HG02970 (cell line): ENCODE measurements at regions not wholly inside any gene's neighbourhood (a gene's known extent, or its start where the extent isn't known, plus 50 kb on each side); places are given as distances from the start of the nearest gene placed in this dataset.
"Not testable (repeated sequence)": the region's sequence is repeated elsewhere in the genome, so short reads cannot be mapped to it uniquely, and the experiment has no call there.

Source experiments
- ATAC-seq: cut with Tn5 transposase; IDR thresholded peaks from one replicate; pipeline ENCODE4 v1.9.1; 2021; ENCODE audit warnings: mild to moderate bottlenecking, moderate library complexity, moderate number of reproducible peaks; ENCODE audit not compliant: unreplicated experiment, low FRiP score

- ATAC-seq: no peak
These were observed 155.7 kb upstream of the JADE1 start for GRCh38 chr4:128653527-128654444.

DNA sequence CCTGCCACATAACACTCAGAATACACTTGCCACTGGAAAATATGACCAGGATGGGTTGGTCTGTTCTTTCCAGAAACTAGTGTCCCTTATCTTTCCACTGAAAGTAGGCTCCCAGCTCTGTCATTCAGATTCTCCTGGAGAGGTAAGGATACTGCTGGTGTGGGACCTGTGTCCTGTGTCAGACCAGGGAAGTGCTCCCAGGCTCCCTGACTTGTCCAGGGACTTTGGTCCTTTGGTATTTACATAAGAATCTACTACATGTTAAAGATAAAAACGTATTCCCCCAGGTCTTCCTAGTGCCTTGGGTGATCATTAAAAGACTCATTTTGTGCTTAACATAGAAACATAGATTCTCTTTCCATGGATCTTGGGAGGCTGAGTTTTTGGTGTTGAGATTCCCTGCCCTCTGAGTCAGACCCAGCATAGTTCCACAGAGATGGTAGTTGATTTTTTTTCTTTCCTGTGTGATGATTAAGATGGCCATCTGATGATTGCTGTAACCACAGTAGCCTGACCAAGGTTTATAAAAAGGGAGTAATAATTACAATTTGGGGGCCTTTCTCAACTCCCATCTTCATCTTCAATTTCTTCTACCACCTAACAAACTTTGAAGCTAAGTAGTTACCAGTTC is 159.8 kb upstream of the JADE1 start:
- no peak for ATAC-seq

DNA sequence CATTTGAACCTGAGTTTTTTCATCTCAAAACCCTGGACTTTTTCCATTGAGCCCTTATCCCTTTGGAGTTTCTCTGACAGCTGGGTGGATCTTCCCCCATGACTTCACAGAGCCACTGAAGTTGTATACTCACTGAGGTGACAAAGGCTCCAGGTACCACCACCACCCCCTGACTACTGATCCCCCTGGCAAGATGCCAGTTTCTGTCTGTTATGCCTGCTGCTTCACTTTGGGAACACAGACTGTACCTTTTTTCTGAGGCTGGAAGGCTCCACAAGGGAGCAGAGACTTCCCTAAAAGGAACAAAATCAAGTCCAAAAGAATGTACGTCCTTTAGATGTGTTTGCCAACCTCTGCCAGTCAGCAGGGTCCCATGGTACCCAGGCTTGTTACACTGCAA is 160.3 kb upstream of the JADE1 start:
- ATAC-seq: no peak

- ATAC-seq: no peak
These were observed 161.5 kb upstream of the JADE1 start for GRCh38 chr4:128648021-128648420.

GRCh38 chr4:128646893-128647292 is 162.6 kb upstream of the JADE1 start:
- ATAC-seq: not testable (repeated sequence)

DNA sequence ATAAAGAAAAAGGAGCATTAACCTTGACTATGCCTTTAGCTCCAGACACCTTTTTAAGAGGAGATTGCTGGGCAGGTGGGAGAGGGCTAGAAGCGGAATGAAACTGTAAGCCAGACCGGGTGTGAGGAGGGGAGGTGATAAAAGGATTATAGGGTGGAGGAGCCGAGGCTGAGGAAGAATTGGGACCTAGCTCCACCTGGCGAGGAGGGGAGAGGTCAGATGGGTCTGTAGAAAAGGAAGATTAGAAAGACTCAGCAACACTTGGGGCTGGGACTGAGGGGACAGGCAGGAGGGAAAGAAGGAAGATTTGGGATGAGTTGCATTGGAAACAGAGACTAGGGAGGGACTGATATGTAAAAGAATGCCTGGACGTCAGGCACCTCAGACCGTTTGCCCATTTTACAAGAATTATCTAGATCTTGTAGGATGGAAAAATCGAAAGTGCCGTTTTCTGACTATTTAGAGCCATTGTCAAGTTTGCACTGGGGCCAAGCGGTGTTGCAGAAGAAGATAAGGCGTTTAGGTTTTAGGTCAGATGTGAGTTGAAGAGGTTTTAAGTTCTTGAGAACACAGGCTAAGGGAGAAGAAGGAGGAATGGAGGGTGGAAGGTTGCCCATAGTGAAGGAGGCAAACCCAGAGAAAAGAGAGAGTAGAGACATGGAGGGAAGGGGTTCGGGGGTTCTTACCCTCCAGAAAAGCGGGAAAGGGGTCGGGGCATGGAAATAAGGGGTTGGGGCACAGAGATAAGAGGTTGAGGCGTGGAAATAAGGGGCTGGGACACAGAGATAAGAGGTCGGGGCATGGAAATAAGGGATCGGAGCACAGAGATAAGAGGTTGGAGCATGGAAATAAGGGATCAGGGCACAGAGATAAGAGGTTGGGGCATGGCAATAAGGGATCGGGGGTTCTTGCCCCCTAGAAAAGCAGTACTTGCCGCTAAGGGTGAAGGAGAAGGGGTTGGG is 164.5 kb upstream of the JADE1 start:
- not testable (repeated sequence) for ATAC-seq

GRCh38 chr4:128644107-128644506 is 165.4 kb upstream of the JADE1 start:
- not testable (repeated sequence) for ATAC-seq

DNA sequence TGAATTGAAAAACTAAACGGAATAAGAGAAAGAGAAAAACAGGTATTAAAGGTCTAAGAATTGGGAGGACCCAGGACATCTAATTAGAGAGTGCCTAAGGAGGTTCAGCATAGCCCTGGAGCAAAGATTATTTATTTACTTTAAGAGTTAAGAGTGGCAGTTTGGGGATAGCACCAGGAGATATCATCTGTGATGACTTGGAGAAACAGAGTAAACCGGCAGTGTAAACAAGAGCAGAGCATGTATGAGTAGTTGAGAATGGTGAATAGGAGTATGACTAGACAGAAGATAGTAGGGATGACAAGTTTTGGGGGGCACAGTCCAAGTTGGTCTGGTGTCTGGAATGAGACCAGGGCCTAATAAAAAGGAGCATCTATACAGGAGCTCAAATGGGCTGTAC is 167.9 kb upstream of the JADE1 start:
- not testable (repeated sequence) for ATAC-seq

DNA sequence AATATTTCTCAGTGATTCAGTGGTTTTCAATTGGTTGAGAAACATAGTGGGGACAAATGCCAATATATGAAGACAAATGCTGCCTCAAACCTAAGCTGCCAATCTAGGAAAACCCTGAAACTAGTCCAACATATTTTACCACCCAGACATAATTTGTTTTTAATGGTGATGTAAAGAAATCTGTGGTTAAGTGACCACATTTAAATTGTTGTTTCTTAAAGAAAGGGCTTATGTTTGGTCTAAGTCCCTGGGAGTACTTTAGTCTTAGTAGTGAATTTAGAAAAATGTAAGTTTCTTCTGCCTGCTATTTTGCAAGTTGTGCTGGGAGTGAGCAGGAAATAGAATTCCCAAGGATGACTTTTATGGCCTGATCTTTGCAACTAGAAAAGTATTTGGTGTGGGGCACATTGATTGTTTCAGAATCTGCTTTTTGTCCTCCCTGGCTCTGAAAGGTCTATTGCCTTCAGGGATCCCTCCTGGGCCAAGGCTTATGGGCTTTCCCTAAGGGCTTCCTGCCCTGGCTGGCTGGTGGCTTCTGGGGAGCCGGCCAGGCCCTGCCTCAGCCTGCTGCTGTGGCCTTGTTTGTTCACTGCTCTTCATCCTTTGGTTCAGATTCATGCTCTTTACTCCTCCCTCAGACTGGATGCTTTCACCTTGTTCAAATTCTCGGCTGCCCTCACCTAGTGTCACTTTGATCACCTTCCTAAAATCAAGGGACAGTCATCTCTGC is 169.8 kb upstream of the JADE1 start:
- no peak for ATAC-seq

GRCh38 chr4:128636906-128637305 is 172.6 kb upstream of the JADE1 start:
- no peak for ATAC-seq

- ATAC-seq: no peak
These were observed 173.4 kb upstream of the JADE1 start for GRCh38 chr4:128635955-128636560.

DNA sequence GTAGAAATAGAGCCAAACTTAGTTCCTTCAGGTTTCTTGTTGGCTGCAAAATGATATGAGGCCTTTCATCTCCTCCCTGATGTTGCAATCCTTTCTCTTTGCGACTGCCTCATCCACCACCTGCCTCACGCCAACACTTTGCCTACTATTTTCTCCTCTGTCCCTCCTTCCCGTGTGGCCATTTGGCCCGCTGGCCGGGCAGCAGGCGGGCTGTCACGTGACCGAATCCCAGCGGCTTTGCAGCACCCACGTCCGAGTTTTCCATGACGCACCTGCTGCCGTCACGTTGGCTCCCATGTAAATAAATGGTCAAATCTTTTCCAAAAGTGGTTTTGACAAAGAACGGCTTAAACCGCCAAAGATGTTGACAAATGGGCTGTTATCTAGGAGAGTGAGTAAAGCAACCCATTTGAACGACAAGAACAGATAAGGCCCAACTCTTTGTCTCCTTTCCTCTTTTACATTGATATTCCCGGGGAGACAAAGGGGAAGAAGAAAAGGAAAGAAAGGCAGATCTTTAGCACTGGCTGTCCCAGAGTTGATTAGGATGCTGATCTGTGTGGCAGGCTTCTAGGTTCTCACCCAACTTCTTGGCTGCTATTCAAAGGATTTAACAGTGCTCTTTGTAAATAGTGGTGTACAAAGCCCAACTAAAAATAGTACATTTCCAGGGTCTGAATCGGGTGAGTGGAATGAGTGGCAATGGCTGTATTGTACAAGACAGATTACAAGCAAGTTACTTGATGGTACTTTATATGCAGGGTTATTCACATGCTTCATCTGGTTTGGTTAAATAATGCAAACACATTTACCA is 174.2 kb upstream of the JADE1 start:
- no peak for ATAC-seq

- ATAC-seq: no peak
These were observed 176.4 kb upstream of the JADE1 start for GRCh38 chr4:128633067-128633466.

- ATAC-seq: no peak
These were observed 178.6 kb upstream of the JADE1 start for GRCh38 chr4:128630871-128631270.

DNA sequence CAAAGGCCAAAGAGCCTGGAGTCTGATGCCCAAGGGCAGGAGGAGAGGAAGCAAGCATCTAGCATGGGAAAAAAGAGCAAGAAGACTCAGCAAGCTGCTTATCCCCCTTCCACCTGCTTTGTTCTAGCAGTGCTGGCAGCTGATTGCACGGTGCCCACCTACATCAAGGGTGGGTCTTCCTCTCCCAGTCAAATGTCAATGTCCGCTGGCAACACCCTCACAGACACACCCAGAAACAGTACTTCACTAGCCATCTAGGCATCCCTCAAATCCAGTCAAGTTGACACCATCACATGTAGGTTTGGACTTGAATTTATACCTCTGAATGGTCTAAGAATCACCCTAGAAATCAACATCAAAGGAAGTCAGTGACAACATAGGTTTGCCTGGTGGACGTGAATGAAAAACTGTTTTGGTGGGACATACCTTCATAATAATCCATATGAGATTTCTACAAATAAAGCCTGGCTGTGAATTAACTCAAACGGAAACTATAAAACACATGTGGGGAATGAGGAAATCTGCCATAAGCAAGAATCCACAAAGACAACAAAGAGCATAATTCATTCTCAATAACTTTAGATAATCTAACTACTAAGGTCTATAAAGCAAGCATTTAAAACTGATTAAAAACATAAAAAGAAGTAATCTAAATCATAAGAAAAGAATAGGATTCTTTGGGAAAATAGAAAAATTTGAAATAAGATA is 185.8 kb upstream of the JADE1 start:
- no peak for ATAC-seq

DNA sequence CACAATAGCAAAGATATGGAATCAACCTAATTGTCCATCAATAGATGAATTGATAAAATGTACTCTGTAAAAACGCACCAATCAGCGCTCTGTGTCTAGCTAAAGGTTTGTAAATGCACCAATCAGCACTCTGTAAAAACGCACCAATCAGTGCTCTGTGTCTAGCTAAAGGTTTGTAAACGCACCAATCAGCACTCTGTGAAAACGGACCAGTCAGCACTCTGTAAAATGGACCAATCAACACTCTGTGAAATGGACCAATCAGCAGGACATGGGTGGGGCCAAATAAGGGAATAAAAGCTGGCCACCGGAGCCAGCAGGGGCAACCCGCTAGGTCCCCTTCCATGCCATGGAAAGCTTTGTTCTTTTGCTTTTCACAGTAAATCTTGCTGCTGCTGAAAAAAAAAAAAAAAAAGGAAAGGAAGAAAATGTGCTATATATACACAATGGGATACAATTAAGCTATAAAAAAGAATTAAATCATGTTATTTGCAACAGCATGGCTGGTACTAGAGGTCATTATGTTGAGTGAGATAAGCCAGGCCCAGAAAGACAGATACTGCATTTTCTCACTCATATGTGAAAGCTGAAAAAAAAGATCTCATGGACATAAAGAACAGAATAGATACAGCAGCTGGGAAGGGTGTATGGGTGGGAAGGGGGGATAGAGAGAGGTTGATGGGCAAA is 189.1 kb upstream of the JADE1 start:
- not testable (repeated sequence) for ATAC-seq

- ATAC-seq: no peak
These were observed 194.3 kb upstream of the JADE1 start for GRCh38 chr4:128615197-128615596.

GRCh38 chr4:128608006-128608405 is 201.5 kb upstream of the JADE1 start:
- no peak for ATAC-seq
